SK-N-MC (cell line): ENCODE measurements at regions not wholly inside any gene's neighbourhood (a gene's known extent, or its start where the extent isn't known, plus 50 kb on each side); places are given as distances from the start of the nearest gene placed in this dataset.

Experiments used
- DNase-seq: peaks from one replicate; pipeline ENCODE4 v3.0.0-alpha.2; 2011; ENCODE audit warnings: low read depth, low spot score
- H3K27ac ChIP-seq: fragments of 200-600 bp; sonication (generic); 2 replicates; pipeline ENCODE4 v1.5.1; 2016; ENCODE audit warnings: mixed run types
- H3K36me3 ChIP-seq: fragments of 200-600 bp; sonication (generic); 2 replicates; pipeline ENCODE4 v1.6.1; 2017; ENCODE audit warnings: antibody characterized with exemption, low read length, mixed read lengths; ENCODE audit not compliant: insufficient read depth
- H3K4me3 ChIP-seq: fragments of 200-600 bp; sonication (generic); 2 replicates; pipeline ENCODE4 v1.5.1; 2016
- H3K9ac ChIP-seq: fragments of 200-600 bp; sonication (generic); 2 replicates; pipeline ENCODE4 v1.8.0; 2017; ENCODE audit warnings: mixed run types, mixed read lengths; ENCODE audit not compliant: insufficient read length
- H3K9me3 ChIP-seq: fragments of 200-600 bp; sonication (generic); 2 replicates; pipeline ENCODE4 v1.6.1; 2017; ENCODE audit warnings: low read depth, mild to moderate bottlenecking, antibody characterized with exemption, low read length, moderate library complexity, mixed read lengths
- EZH2 ChIP-seq: fragments of 200-600 bp; sonication (generic); IDR thresholded peaks from one replicate; pipeline ENCODE4 v1.6.1; 2017; ENCODE audit warnings: antibody characterized with exemption
- FOXP2 ChIP-seq: optimal IDR thresholded peaks from 2 replicates; pipeline ENCODE3; 2011; ENCODE audit warnings: mild to moderate bottlenecking, moderate library complexity; ENCODE audit not compliant: insufficient read depth; ENCODE audit errors: extremely low read length, control extremely low read depth
- POLR2AphosphoS5 ChIP-seq: IDR thresholded peaks from 2 replicates; pipeline ENCODE4 v1.6.1; 2012; ENCODE audit warnings: mild to moderate bottlenecking, low read depth, low read length, borderline replicate concordance

DNA sequence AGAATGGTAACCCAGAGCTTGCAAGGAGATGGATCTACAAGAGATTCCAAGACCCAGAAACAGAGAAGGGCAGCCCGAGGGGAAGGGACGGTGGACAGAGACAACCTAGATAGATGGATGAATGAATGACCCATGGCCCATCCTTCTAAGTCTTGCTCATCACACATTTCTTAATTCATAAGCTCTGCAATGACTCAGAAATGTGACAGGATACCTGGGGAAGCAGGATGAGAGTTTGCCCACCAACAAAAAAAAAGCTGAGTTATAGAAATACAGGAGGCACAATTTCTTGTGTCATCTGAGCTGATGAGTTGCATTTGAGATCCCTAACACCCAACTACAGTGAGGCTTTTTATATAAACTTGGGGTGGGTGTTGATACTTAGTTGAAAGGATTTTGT lies 76.6 kb downstream of the CNTN3 start:
- Histone ChIP-seq H3K27ac (no peak overlapping the region), H3K4me3 (no peak overlapping the region)

GRCh38 chr3:74537164-74537563 lies 77.3 kb downstream of the CNTN3 start:
- no peak overlapping the region for H3K27ac ChIP-seq
- no peaks in the 10 kb centered on the region for H3K36me3 ChIP-seq
- H3K4me3 ChIP-seq = no peak overlapping the region
- DNase-seq = no peak
- H3K9me3 ChIP-seq = no peaks in the 10 kb centered on the region
- no peak for TF ChIP-seq FOXP2
- no peak for TF ChIP-seq EZH2
- no peak for TF ChIP-seq POLR2AphosphoS5
- no peak overlapping the region for H3K9ac ChIP-seq

More for the DNA sequence above, 76.6 kb downstream of the CNTN3 start:
- no peak for TF ChIP-seq FOXP2
- no peak for TF ChIP-seq POLR2AphosphoS5
- TF ChIP-seq EZH2 = no peak
- no peak for DNase-seq
- Histone ChIP-seq H3K9me3 (no peaks in the 10 kb centered on the region), H3K9ac (no peak overlapping the region), H3K36me3 (no peaks in the 10 kb centered on the region)

- DNase-seq = no peak
- no peak for TF ChIP-seq FOXP2
- no peak overlapping the region for H3K9ac ChIP-seq
- H3K4me3 ChIP-seq = no peak overlapping the region
- H3K36me3 ChIP-seq = no peaks in the 10 kb centered on the region
- no peaks in the 10 kb centered on the region for H3K9me3 ChIP-seq
- no peak overlapping the region for H3K27ac ChIP-seq
These were observed 79.2 kb downstream of the CNTN3 start for GRCh38 chr3:74535281-74535680.

- Histone ChIP-seq H3K36me3 (no peaks in the 10 kb centered on the region), H3K27ac (no peak overlapping the region), H3K9me3 (no peaks in the 10 kb centered on the region), H3K9ac (no peak overlapping the region), H3K4me3 (no peak overlapping the region)
- no peak for DNase-seq
- no peak for TF ChIP-seq EZH2
- TF ChIP-seq FOXP2 = no peak
- TF ChIP-seq POLR2AphosphoS5 = no peak
These were observed 79.8 kb downstream of the CNTN3 start for GRCh38 chr3:74534611-74535010.

DNA sequence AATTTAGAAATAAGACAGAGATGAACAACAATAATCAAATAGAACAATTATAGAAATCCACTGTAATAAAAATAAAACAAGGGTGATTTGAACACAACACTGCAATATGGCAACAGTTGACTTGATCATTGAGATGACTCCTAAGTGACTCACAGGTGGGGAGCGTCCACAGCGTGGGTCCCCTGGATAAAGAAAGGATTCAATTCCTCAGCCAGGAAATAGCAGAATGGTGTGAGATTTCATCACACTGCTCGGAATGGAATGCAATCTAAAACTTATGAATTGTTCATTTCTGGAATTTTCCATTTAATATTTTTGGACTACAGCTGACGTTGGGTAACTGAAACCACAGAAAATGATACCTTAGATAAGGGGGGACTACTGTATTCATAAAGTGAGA lies 82.0 kb downstream of the CNTN3 start:
- no peak for TF ChIP-seq FOXP2
- TF ChIP-seq EZH2 = no peak
- no peak for TF ChIP-seq POLR2AphosphoS5
- H3K36me3 ChIP-seq = no peaks in the 10 kb centered on the region
- no peak overlapping the region for H3K27ac ChIP-seq
- H3K4me3 ChIP-seq = no peak overlapping the region
- DNase-seq = no peak
- H3K9me3 ChIP-seq = no peaks in the 10 kb centered on the region
- no peak overlapping the region for H3K9ac ChIP-seq

GRCh38 chr3:74531491-74531890 lies 83.0 kb downstream of the CNTN3 start:
- no peak for DNase-seq
- no peaks in the 10 kb centered on the region for H3K9me3 ChIP-seq
- H3K27ac ChIP-seq = no peak overlapping the region
- H3K36me3 ChIP-seq = no peaks in the 10 kb centered on the region
- no peak overlapping the region for H3K9ac ChIP-seq
- TF ChIP-seq EZH2 (no peak), FOXP2 (no peak)
- no peak overlapping the region for H3K4me3 ChIP-seq

- Histone ChIP-seq H3K36me3 (no peaks in the 10 kb centered on the region), H3K4me3 (no peak overlapping the region), H3K9ac (no peak overlapping the region), H3K9me3 (no peaks in the 10 kb centered on the region), H3K27ac (no peak overlapping the region)
- DNase-seq = no peak
- TF ChIP-seq EZH2 (no peak), FOXP2 (no peak), POLR2AphosphoS5 (no peak)
These were observed 85.3 kb downstream of the CNTN3 start for GRCh38 chr3:74529145-74529544.

DNA sequence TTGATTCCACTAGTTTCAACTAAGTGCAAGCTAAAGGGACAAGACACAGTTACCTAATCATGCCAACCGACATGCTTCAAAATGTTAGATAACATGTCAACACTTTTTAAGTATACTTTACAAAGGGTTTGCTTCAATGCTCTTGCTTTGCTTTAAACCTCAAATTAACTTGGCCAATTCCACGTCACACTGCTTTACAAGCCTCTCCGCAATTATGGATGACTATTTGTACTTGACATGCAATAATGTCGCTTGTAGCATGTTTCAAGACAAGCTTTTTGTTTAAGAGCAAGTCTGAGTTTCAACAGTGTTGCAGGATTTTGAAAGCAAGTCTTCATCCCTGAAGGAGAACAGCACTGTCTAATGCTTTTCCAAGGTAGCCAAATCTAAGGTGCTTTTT lies 86.9 kb downstream of the CNTN3 start:
- H3K9ac ChIP-seq = no peak overlapping the region
- H3K9me3 ChIP-seq = no peaks in the 10 kb centered on the region
- no peaks in the 10 kb centered on the region for H3K36me3 ChIP-seq
- H3K27ac ChIP-seq = no peak overlapping the region
- no peak overlapping the region for H3K4me3 ChIP-seq
- DNase-seq = no peak
- no peak for TF ChIP-seq POLR2AphosphoS5
- TF ChIP-seq FOXP2 = no peak
- no peak for TF ChIP-seq EZH2

GRCh38 chr3:74523811-74524210 lies 90.6 kb downstream of the CNTN3 start:
- DNase-seq = no peak
- Histone ChIP-seq H3K36me3 (no peaks in the 10 kb centered on the region), H3K27ac (no peak overlapping the region), H3K4me3 (no peak overlapping the region), H3K9ac (no peak overlapping the region), H3K9me3 (no peaks in the 10 kb centered on the region)
- TF ChIP-seq EZH2 (no peak), POLR2AphosphoS5 (no peak), FOXP2 (no peak)

DNA sequence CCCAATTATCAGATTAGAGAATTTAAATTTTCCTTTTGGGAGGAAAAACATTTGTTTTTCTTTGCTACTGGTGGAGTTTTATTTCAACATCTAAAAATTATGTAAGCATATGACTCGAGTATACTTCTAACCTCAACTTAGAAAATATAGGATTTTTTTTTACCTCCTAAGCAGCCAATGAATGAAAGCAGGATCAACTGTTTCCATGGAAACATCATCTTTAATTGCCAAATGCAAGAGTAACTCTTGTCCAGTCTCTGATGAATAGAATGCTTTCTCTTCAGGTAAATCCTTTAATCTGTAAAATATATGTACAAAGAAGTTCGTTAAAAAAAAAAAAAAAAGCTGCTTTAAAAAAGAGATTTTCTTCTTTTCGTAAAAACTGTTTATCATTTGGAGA lies 93.6 kb downstream of the CNTN3 start:
- Histone ChIP-seq H3K27ac (no peak overlapping the region), H3K36me3 (no peaks in the 10 kb centered on the region), H3K9ac (no peak overlapping the region), H3K4me3 (no peak overlapping the region), H3K9me3 (no peaks in the 10 kb centered on the region)
- no peak for TF ChIP-seq POLR2AphosphoS5
- TF ChIP-seq FOXP2 = no peak
- TF ChIP-seq EZH2 = no peak
- DNase-seq = no peak
